OCI-LY1 (cell line): ENCODE measurements at regions not wholly inside any gene's neighbourhood (a gene's known extent, or its start where the extent isn't known, plus 50 kb on each side); places are given as distances from the start of the nearest gene placed in this dataset.
A peak's percentile ranks its signal among the peaks of the same experiment; 100 is the strongest.

Source experiments
- H2AFZ ChIP-seq: fragments of 200-600 bp; sonication (generic), shearing (Covaris generic); 2 replicates; pipeline ENCODE4 v1.6.0; 2014; ENCODE audit warnings: antibody characterized with exemption, mild to moderate bottlenecking, low read length
- H3F3A ChIP-seq: fragments of 200-600 bp; sonication (generic), shearing (Covaris generic); 2 replicates; pipeline ENCODE4 v1.6.0; 2014; ENCODE audit warnings: mild to moderate bottlenecking, antibody characterized with exemption, low read length, moderate library complexity; ENCODE audit not compliant: insufficient read depth
- H3K27ac ChIP-seq: fragments of 200-600 bp; sonication (generic); 2 replicates; pipeline ENCODE4 v1.5.1; 2014; ENCODE audit warnings: low read length, mixed run types, mild to moderate bottlenecking, low read depth; ENCODE audit not compliant: poor library complexity, severe bottlenecking
- H3K27me3 ChIP-seq: fragments of 200-600 bp; sonication (generic); 2 replicates; pipeline ENCODE4 v1.6.0; 2014; ENCODE audit warnings: antibody characterized with exemption, mild to moderate bottlenecking, low read length, moderate library complexity; ENCODE audit not compliant: insufficient read depth
- H3K36me3 ChIP-seq: fragments of 200-600 bp; sonication (generic); 2 replicates; pipeline ENCODE4 v1.6.1; 2014; ENCODE audit warnings: mild to moderate bottlenecking, antibody characterized with exemption, low read length, moderate library complexity, mixed read lengths; ENCODE audit not compliant: insufficient read depth
- H3K4me1 ChIP-seq: fragments of 200-600 bp; sonication (generic); 2 replicates; pipeline ENCODE4 v1.5.1; 2014; ENCODE audit warnings: mild to moderate bottlenecking, low read length, moderate library complexity; ENCODE audit not compliant: insufficient read depth, severe bottlenecking
- H3K4me2 ChIP-seq: fragments of 200-600 bp; sonication (generic), shearing (Covaris generic); 2 replicates; pipeline ENCODE4 v1.6.1; 2014; ENCODE audit warnings: low read length
- H3K4me3 ChIP-seq: fragments of 200-600 bp; sonication (generic); 2 replicates; pipeline ENCODE4 v1.5.1; 2014; ENCODE audit warnings: low read length, low read depth, mild to moderate bottlenecking, mixed read lengths; ENCODE audit not compliant: poor library complexity, severe bottlenecking
- H3K79me2 ChIP-seq: fragments of 200-600 bp; shearing (Covaris generic); 2 replicates; pipeline ENCODE4 v1.6.1; 2016; ENCODE audit warnings: mixed run types, low read length, mixed read lengths; ENCODE audit not compliant: insufficient read depth
- H3K9ac ChIP-seq: fragments of 200-600 bp; sonication (generic), shearing (Covaris generic); 2 replicates; pipeline ENCODE4 v1.6.1; 2014; ENCODE audit warnings: mild to moderate bottlenecking, low read length, mixed read lengths
- H3K9me2 ChIP-seq: fragments of 200-600 bp; sonication (generic), shearing (Covaris generic); 2 replicates; pipeline ENCODE4 v1.6.1; 2014; ENCODE audit warnings: low read depth, mild to moderate bottlenecking, low read length, mixed read lengths
- H3K9me3 ChIP-seq: fragments of 200-600 bp; shearing (Covaris generic); 2 replicates; pipeline ENCODE4 v1.6.1; 2014; ENCODE audit warnings: low read length, mixed read lengths
- H4K20me1 ChIP-seq: fragments of 200-600 bp; sonication (generic), shearing (Covaris generic); 2 replicates; pipeline ENCODE4 v1.6.0; 2016; ENCODE audit warnings: mild to moderate bottlenecking, low read length; ENCODE audit not compliant: insufficient read depth
- CTCF ChIP-seq: fragments of 200-600 bp; sonication (generic), shearing (Covaris generic); IDR thresholded peaks from 2 replicates; pipeline ENCODE4 v1.5.1; 2017; ENCODE audit warnings: mild to moderate bottlenecking, antibody characterized with exemption, low read length, moderate library complexity, mixed read lengths
- EZH2 ChIP-seq: fragments of 200-600 bp; sonication (generic), shearing (Covaris generic); IDR thresholded peaks from 2 replicates; pipeline ENCODE4 v1.8.0; 2017; ENCODE audit warnings: borderline replicate concordance, mixed run types, mild to moderate bottlenecking, antibody characterized with exemption, low read length, moderate library complexity, mixed read lengths

GRCh38 chr1:25033030-25033827 is 103.2 kb upstream of the RUNX3 start:
- TF ChIP-seq EZH2: no peak
- TF ChIP-seq CTCF: no peak
- Histone ChIP-seq H3K4me2 (peak overlapping the region; percentile 58), H3K4me1 (peaks cover 50% of the 10 kb centered on the region), H4K20me1 (no peaks in the 10 kb centered on the region), H3K27ac (peak overlapping the region; percentile 95), H3K27me3 (no peaks in the 10 kb centered on the region), H2AFZ (peak overlapping the region; percentile 32; the same call in 1 of the 2 replicates), H3K4me3 (peak overlapping the region; percentile 17), H3K9ac (peak overlapping the region; percentile 61), H3F3A (no peaks in the 10 kb centered on the region), H3K9me3 (no peaks in the 10 kb centered on the region), H3K9me2 (no peaks in the 10 kb centered on the region), H3K36me3 (no peaks in the 10 kb centered on the region), H3K79me2 (no peaks in the 10 kb centered on the region)

DNA sequence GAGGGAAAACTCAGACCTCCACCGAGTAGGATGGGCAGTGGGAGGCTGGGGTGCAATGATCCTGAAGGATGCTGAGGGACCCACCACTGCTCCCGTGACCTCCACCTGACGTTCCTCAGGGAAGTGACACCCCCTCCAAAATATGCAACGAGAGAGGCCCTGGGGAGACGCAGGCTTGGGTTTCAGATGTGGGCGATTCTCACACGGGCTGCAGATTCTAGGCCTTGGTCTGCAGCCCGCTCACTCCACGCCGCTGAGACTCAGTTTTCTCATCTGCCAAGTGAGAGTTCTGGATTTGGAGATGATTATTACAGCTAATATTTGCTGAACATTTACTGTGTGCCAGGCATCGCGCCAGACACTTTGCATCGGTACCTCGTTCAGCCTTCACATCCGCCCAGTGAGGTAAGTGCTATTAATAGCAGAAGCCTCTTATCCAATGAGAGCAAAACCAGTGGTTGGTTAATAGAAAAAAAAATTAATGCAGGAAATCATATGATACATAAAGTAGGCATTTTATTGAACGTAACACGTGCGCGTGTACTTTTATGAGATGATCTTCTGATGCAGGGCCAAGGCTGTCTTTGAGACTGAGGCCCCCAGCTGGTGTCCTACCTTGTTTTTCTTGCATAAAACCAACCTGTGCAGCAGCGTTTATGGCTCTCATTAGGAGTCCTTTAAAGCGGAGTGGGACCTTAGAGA is 102.0 kb upstream of the RUNX3 start:
- H3K36me3 ChIP-seq: no peaks in the 10 kb centered on the region
- H4K20me1 ChIP-seq: no peaks in the 10 kb centered on the region
- peak overlapping the region; percentile 17 for H3K4me3 ChIP-seq
- peak overlapping the region; percentile 95 for H3K27ac ChIP-seq
- H3K79me2 ChIP-seq: no peaks in the 10 kb centered on the region
- peaks cover 57% of the 10 kb centered on the region for H3K4me1 ChIP-seq
- H3K27me3 ChIP-seq: no peaks in the 10 kb centered on the region
- no peaks in the 10 kb centered on the region for H3K9me2 ChIP-seq
- no peaks in the 10 kb centered on the region for H3K9me3 ChIP-seq
- H2AFZ ChIP-seq: no peak overlapping the region; the same call in 1 of the 2 replicates
- peak overlapping the region; percentile 61 for H3K9ac ChIP-seq
- no peak for TF ChIP-seq EZH2
- peak; percentile 14; the same call in 1 of the 2 replicates for TF ChIP-seq CTCF
- H3F3A ChIP-seq: no peaks in the 10 kb centered on the region
- H3K4me2 ChIP-seq: peak overlapping the region; percentile 58

DNA sequence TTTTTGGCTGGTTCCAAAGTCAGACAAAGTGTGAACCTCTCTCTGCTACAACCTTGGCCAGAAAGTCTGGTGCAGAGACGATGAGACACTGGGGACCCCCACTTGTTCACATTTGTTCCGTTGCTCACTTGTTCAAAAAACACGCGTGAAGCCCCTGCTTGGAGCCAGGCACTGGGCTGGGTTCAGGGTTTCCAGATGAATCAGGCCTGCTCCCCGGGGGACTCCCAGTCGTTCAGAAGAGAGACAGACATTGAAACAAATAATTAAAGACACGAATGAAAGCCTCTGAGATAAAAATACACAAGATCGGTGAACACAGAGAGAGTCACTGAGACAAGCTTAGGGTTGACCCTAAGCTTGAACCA is 101.5 kb upstream of the RUNX3 start:
- Histone ChIP-seq H2AFZ (no peak overlapping the region), H3K4me2 (peak overlapping the region; percentile 58), H3K36me3 (no peaks in the 10 kb centered on the region), H3K9ac (peak overlapping the region; percentile 40; the same call in 1 of the 2 replicates), H3K79me2 (no peaks in the 10 kb centered on the region), H3K27ac (peak overlapping the region; percentile 95), H4K20me1 (no peaks in the 10 kb centered on the region), H3F3A (no peaks in the 10 kb centered on the region), H3K4me1 (peaks cover 61% of the 10 kb centered on the region), H3K9me2 (no peaks in the 10 kb centered on the region), H3K4me3 (peak overlapping the region; percentile 12), H3K9me3 (no peaks in the 10 kb centered on the region), H3K27me3 (no peaks in the 10 kb centered on the region)
- TF ChIP-seq EZH2: no peak
- TF ChIP-seq CTCF: no peak
